OCI-LY7 (cell line): ENCODE measurements at regions not wholly inside any gene's neighbourhood (a gene's known extent, or its start where the extent isn't known, plus 50 kb on each side); places are given as distances from the start of the nearest gene placed in this dataset.

Source experiments
- BruUV-seq: library from RNA; stranded (reverse); fragments of 400-500 nt; replicated peaks from 2 replicates; lab custom pipeline; 2021; lab: Mats Ljungman, UMichigan
- CTCF ChIA-PET: fragments of 300-600 bp; sonication (Branson Sonifier 250); formaldehyde crosslinking; loops from one replicate; lab custom pipeline; 2022; ENCODE audit warnings: antibody characterized with exemption; ENCODE audit not compliant: unreplicated experiment; lab: Charles Lee
- POLR2A ChIA-PET: fragments of 300-600 bp; sonication (Branson Sonifier 250); formaldehyde crosslinking; loops from one replicate; lab custom pipeline; 2022; ENCODE audit warnings: antibody characterized with exemption; lab: Charles Lee
- DNase-seq: peaks from one replicate; pipeline ENCODE4 v3.0.0-alpha.2; 2015; ENCODE audit warnings: low spot score
- H2AFZ ChIP-seq: fragments of 200-600 bp; sonication (generic), shearing (Covaris generic); 2 replicates; pipeline ENCODE4 v1.6.1; 2014; ENCODE audit warnings: mild to moderate bottlenecking, antibody characterized with exemption, low read length, moderate library complexity
- H3K27ac ChIP-seq: fragments of 200-600 bp; sonication (generic); 2 replicates; pipeline ENCODE4 v1.5.1; 2014; ENCODE audit warnings: mixed run types, low read depth, mild to moderate bottlenecking, moderate library complexity, low read length, inconsistent platforms; ENCODE audit not compliant: poor library complexity, severe bottlenecking
- H3K36me3 ChIP-seq: fragments of 200-600 bp; sonication (generic); 2 replicates; pipeline ENCODE4 v1.6.1; 2014; ENCODE audit warnings: mild to moderate bottlenecking, antibody characterized with exemption, low read length, moderate library complexity, mixed read lengths; ENCODE audit not compliant: insufficient read depth
- H3K4me1 ChIP-seq: fragments of 200-600 bp; sonication (generic); 2 replicates; pipeline ENCODE4 v1.5.1; 2014; ENCODE audit warnings: mild to moderate bottlenecking, low read length; ENCODE audit not compliant: insufficient read depth, poor library complexity, severe bottlenecking
- H3K4me2 ChIP-seq: fragments of 200-600 bp; sonication (generic); 2 replicates; pipeline ENCODE4 v1.6.1; 2014; ENCODE audit warnings: mild to moderate bottlenecking, low read length
- H3K4me3 ChIP-seq: fragments of 200-600 bp; sonication (generic); 2 replicates; pipeline ENCODE4 v1.5.1; 2014; ENCODE audit warnings: mild to moderate bottlenecking, low read depth, low read length; ENCODE audit not compliant: poor library complexity, severe bottlenecking
- H3K79me2 ChIP-seq: fragments of 200-600 bp; sonication (generic); 2 replicates; pipeline ENCODE4 v1.6.1; 2016; ENCODE audit warnings: low read depth, mild to moderate bottlenecking, low read length, moderate library complexity, mixed read lengths; ENCODE audit not compliant: insufficient read depth
- H3K9me2 ChIP-seq: fragments of 200-600 bp; sonication (generic); 2 replicates; pipeline ENCODE4 v1.6.1; 2016; ENCODE audit warnings: mild to moderate bottlenecking, low read length, mixed read lengths; ENCODE audit not compliant: insufficient read depth
- H3K9me3 ChIP-seq: fragments of 200-600 bp; sonication (generic); 2 replicates; pipeline ENCODE4 v1.6.1; 2014; ENCODE audit warnings: mild to moderate bottlenecking, mixed run types, low read length, mixed read lengths
- H4K20me1 ChIP-seq: fragments of 200-600 bp; sonication (generic); 2 replicates; pipeline ENCODE4 v1.6.1; 2014; ENCODE audit warnings: mild to moderate bottlenecking, antibody characterized with exemption, low read length, moderate library complexity, mixed read lengths; ENCODE audit not compliant: insufficient read depth
- EZH2phosphoT487 ChIP-seq: fragments of 200-600 bp; sonication (generic); IDR thresholded peaks from 2 replicates; pipeline ENCODE4 v1.6.1; 2018; ENCODE audit warnings: low read depth, borderline replicate concordance, mild to moderate bottlenecking, mixed run types, antibody characterized with exemption, low read length, moderate library complexity, mixed read lengths
- intact Hi-C: fragments of 100-400 bp; cut with micrococcal nuclease; formaldehyde crosslinking; loops from one replicate; pipeline ENCODE4 v1.10.0; 2022; ENCODE audit not compliant: unreplicated experiment
- TF ChIP-seq, protein P1 (sequence below): fragments of 200-600 bp; sonication (generic); conservative IDR thresholded peaks from 2 replicates; pipeline ENCODE4 v1.5.1; 2014; ENCODE audit warnings: mild to moderate bottlenecking, antibody characterized with exemption, low read length, moderate library complexity, mixed read lengths

DNA sequence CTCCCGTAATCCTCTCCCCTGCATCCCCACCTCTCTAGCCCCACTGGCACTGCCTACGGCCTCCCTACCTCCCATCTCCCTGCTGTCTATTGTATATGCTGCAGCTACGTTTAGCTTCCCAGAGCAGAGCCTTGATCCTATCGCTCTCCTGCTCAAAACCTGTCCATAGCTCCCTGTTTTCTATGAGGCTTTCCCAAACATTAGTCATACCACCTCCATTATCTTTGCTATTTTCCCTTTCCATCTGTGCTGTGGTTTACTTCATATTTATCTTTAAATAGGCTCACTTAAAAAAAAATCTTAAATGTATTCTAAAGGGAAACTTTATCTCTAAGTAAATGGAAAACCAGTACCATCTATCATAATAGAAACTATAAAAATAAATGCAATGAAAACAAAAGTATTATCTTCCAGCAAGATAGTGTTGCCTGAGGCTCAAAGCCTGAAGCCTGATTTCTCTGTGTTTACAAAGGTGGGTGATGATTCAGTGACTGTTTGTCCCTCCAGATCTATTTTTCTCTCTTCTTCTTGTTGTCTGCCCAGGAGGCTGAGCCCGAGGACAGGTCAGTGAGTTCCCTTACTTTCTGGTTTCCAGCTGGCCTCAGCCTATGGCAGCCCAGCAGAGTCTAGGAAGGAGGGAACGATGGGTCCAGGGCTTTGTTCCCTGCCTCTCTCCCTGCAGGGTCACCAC, 397.1 kb upstream of the CFAP20DC start:
- H3K4me1 ChIP-seq, result peaks cover 27% of the 10 kb centered on the region
- peaks cover 7% of the 10 kb centered on the region; the same call in 1 of the 2 replicates for H3K9me3 ChIP-seq
- no peak overlapping the region for H2AFZ ChIP-seq
- no peak overlapping the region for H3K4me3 ChIP-seq
- intact Hi-C loops, result no loop called here
- no peaks in the 10 kb centered on the region for H4K20me1 ChIP-seq
- no peak for DNase-seq
- CTCF ChIA-PET, result no interaction called here
- H3K4me2 ChIP-seq, result no peak overlapping the region
- H3K79me2 ChIP-seq, result no peaks in the 10 kb centered on the region
- BruUV-seq, result no TSS peak
- no peak overlapping the region for H3K27ac ChIP-seq
- H3K36me3 ChIP-seq, result no peaks in the 10 kb centered on the region
- POLR2A ChIA-PET, result interaction anchor here (1.4 kb wide), 1 partner anchor 10 kb away, joined by 5 read pairs; no protein-coding TSS in a partner anchor
- H3K9me2 ChIP-seq, result no peaks in the 10 kb centered on the region
- no peak for TF ChIP-seq EZH2phosphoT487
- TF ChIP-seq, protein P1, sequence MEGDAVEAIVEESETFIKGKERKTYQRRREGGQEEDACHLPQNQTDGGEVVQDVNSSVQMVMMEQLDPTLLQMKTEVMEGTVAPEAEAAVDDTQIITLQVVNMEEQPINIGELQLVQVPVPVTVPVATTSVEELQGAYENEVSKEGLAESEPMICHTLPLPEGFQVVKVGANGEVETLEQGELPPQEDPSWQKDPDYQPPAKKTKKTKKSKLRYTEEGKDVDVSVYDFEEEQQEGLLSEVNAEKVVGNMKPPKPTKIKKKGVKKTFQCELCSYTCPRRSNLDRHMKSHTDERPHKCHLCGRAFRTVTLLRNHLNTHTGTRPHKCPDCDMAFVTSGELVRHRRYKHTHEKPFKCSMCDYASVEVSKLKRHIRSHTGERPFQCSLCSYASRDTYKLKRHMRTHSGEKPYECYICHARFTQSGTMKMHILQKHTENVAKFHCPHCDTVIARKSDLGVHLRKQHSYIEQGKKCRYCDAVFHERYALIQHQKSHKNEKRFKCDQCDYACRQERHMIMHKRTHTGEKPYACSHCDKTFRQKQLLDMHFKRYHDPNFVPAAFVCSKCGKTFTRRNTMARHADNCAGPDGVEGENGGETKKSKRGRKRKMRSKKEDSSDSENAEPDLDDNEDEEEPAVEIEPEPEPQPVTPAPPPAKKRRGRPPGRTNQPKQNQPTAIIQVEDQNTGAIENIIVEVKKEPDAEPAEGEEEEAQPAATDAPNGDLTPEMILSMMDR, result no peak

DNA sequence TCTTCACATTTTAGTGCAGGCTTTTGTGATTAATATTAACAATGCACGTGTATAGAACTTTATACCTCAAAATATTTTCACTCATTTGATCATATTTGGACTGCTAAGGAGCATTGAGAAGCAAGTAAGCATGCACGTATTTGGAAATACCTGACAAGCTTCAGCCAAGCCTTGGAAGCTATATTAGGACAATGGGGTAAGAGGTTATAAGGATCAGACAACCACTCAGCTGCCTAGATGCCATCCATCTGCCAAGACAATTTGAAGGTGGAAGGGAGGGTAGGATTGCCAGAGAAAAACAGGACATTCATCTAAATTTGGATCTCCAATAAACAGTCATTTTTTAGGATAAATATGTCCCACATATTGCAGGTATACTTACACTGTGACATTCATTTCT, 394.9 kb upstream of the CFAP20DC start:
- Histone ChIP-seq H3K9me2 (no peaks in the 10 kb centered on the region), H3K36me3 (no peaks in the 10 kb centered on the region), H3K4me1 (peaks cover 4% of the 10 kb centered on the region), H3K79me2 (no peaks in the 10 kb centered on the region), H3K4me3 (no peak overlapping the region), H2AFZ (no peak overlapping the region), H3K4me2 (no peak overlapping the region), H3K9me3 (peaks cover 7% of the 10 kb centered on the region; the same call in 1 of the 2 replicates), H3K27ac (no peak overlapping the region), H4K20me1 (no peaks in the 10 kb centered on the region)
- no TSS peak for BruUV-seq
- no peak for TF ChIP-seq EZH2phosphoT487
- TF ChIP-seq, protein P1, result no peak
- no peak for DNase-seq
- POLR2A ChIA-PET, result interaction anchor here (0.6 kb wide), 1 partner anchor 31 kb away, joined by 3 read pairs; no protein-coding TSS in a partner anchor
- intact Hi-C loops, result no loop called here
- CTCF ChIA-PET, result no interaction called here

DNA sequence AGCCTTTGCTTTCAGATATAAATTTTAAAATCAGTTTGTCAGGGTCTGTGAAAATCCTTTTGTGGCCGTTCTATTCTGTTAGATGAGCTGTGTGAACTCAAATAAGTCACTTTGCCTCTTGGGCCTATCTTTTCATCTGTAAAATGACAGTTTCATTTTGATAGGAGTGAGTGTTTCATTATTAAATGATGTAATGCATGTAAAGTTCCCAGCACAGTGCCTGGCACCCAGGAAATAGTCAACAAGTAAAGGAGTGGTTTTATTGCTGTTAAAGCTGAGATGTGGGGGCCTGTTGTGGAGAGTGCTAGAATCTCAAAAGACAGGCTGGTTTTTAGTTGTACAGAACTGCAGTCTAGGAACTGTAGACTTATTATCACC, 394.5 kb upstream of the CFAP20DC start:
- Histone ChIP-seq H3K4me3 (no peak overlapping the region), H3K27ac (no peak overlapping the region), H3K9me2 (no peaks in the 10 kb centered on the region), H3K4me1 (peaks cover under 1% of the 10 kb centered on the region), H3K36me3 (no peaks in the 10 kb centered on the region), H3K4me2 (no peak overlapping the region), H3K9me3 (peaks cover 7% of the 10 kb centered on the region; the same call in 1 of the 2 replicates), H4K20me1 (no peaks in the 10 kb centered on the region), H3K79me2 (no peaks in the 10 kb centered on the region), H2AFZ (no peak overlapping the region)
- no peak for DNase-seq
- intact Hi-C loops, result no loop called here
- ChIA-PET POLR2A (interaction anchor here (0.5 to 0.6 kb wide), 2 partner anchors 11 to 31 kb away, joined by 3 read pairs; no protein-coding TSS in a partner anchor), CTCF (no interaction called here)
- TF ChIP-seq EZH2phosphoT487, result no peak
- TF ChIP-seq, protein P1, result no peak
- no TSS peak for BruUV-seq
